GM18502 (cell line): ENCODE measurements at regions not wholly inside any gene's neighbourhood (a gene's known extent, or its start where the extent isn't known, plus 50 kb on each side); places are given as distances from the start of the nearest gene placed in this dataset.

Experiments
- ATAC-seq: cut with Tn5 transposase; IDR thresholded peaks from one replicate; pipeline ENCODE4 v1.9.1; 2021; ENCODE audit warnings: mild to moderate bottlenecking; ENCODE audit not compliant: unreplicated experiment, poor library complexity

DNA sequence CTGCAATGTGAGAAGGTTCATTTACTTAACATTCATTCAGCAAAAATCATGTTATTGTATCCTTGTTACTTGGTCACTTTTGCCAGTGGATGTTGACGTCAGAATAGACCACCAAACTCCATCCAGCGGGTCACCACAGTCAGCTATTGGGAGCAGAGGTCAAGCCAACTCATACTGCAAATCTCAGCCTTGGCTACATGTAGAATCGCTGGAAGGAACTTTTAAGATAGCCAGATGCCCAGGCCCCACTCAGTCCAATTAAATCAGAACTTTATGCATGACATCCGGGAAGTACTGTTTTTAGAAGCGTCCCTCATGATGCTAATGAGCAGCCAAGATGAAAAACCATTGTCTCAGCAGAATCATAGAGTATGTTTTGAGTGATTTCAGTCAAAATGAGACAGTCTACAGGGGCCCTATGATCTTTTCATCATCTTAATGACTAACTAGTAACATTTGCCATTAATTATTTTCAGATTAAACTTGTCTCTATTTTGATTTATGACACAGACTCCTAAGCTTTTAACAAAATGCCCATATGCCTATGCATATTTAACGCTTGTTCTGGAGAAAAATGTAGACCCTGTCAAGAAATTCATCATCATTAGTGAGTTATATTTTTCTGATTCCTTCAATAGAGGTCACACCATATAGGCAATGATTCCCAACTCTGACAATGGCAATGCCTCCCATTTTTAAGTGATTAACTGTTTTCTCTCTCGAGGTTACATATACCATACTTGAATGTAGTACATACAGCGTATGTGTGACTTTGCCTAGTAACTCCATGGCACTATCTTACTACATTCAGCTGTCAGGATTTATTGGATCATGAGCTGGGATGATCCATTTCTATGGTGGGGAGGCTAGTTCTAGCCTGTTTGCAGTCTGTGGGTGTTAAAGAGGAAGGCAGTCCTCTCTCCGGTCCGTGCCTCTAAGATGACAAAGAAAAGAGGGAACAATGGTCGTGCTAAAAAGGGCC is 63.7 kb upstream of the CCBE1 start:
- ATAC-seq: no peak

DNA sequence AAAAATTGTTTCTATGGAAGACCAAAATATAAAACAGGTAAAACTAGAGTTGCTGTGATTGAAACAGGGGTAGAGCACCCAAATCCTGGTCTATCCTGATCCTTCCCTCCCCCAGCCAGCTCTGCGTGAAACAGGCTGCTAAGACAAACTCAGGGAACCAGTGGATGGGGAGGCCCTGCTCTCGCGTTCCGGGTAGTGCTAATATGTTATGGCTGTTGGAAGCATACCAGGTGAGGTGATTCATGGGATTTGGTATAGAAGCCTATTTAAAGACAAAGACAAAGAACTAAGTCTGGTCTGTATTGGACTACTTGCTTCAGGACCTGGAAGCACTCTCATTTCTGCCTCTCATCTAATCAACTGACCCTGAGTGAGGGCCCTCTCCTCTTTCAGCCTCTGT is 63.0 kb upstream of the CCBE1 start:
- ATAC-seq: no peak

DNA sequence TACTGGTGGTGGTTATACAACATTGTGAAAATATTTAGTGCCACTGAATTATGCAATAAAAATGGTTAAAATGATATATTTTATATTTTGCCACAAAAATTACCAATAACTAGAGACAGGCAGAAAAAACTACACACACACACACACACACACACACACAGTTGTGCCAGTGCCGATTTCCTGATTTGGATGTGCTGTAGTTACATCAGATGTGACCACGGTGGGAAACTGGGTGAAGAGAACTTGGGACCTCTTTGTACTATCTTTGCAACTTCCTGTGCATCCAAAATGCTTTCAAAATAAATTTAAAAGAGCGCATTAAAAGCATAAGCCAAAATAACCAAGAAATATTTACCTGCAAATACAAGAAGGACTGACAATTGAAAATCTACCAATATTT is 61.6 kb upstream of the CCBE1 start:
- no peak for ATAC-seq

DNA sequence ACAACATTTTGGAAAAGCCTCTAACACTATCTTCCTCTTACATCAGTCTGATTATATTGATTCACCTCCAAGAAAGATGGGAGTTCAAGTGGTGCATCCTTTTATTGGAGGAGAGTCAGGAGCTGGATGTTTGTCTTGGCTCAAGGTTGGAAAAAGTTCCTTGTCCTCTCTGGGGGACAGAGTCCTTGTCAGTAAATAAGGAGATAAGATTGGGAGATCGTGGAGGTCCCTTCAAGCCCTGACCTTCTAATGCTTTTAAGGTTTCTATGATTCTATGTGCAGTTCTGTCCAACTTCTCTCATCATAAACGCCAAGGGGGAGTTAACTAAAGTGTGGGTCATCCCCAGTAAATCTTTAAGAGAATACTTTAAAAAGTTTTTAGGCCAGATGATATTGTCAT is 60.9 kb upstream of the CCBE1 start:
- no peak for ATAC-seq

DNA sequence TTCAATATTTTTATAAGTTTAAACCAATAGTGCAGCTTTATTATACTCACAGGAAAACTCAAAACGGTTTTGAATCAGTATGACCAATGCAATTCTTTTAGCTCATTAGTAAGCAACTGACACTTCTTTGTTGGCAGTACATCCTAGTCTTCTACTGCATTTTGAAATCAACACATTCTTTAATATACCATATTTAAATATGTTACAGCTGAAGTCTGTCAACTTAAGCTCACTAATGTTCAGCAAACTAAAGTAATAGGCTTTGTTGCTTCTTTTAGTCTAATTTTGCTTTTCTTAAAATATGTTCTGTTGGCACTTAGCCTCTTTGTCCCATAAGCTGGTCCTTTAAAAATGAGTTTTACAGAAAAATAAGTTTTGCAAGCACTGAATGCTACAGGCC is 55.4 kb upstream of the CCBE1 start:
- no peak for ATAC-seq

DNA sequence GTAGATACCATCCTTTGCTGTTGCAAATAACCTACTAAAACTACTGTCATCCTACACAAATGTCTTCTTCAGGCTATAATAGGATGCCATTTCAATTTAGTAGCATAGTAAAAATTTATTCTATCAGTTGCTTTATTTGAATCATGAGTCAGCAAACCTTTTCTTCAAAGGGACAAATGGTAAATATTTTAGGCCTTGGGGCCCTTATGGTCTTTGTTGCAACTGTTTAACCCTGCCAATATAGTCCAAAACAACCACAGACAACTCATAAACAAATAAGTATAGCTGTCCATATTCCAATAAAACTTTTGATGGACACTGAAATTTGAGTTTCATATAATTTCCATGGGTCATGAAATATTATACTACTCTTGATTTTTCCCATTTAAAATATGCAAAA is 54.0 kb upstream of the CCBE1 start:
- ATAC-seq: no peak

DNA sequence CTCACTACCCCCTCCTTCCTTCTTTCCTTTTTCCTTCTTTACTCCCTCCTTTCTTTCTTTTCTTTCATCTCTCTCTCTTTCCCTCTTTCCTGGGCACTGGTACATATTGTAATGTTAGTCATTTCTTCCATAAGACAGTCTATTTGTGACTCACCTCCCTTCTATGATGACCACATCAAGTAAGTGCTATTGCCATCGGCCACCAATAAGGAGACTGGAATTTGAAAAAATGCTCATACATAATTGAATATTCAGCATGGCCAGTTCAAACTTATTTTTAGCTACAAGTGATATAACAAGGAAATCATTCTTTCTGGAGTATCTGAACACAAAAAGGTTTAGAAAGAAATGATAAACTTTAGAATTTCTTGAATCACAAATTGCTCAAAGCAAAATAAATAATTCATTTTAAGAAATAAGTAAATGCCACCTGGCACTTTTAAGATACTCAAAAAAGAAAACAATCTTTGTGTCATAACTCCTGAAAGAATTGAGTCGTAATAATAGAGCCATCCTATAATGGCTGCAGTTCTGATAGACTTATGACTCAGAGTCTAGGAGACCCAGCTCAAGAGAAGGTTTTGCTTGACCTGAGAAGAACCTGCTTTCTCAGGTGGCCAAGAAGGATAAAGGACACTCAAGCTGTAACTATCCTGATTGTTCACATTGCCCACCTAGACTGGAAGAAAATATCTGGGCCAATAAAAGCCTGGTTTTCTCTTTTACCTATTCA is 51.6 kb upstream of the CCBE1 start:
- ATAC-seq: no peak
